DMS114 treated with DMSO at 0.1 percent for 48 hours (cell line): ENCODE measurements at regions not wholly inside any gene's neighbourhood (a gene's known extent, or its start where the extent isn't known, plus 50 kb on each side); places are given as distances from the start of the nearest gene placed in this dataset.

ENCODE experiments used
- DNase-seq: peaks from one replicate; lab custom pipeline; 2025; ENCODE audit not compliant: unreplicated experiment; lab: John Stamatoyannopoulos, UW

- no peak for DNase-seq
Observed at GRCh38 chr10:8590518-8590917, 536.0 kb downstream of the GATA3 start.

GRCh38 chr10:8591640-8592039, 537.2 kb downstream of the GATA3 start:
- no peak for DNase-seq

GRCh38 chr10:8594176-8594575, 539.7 kb downstream of the GATA3 start:
- no peak for DNase-seq

- no peak for DNase-seq
Observed at GRCh38 chr10:8594711-8595110, 540.2 kb downstream of the GATA3 start.

GRCh38 chr10:8595140-8595539, 540.7 kb downstream of the GATA3 start:
- DNase-seq: no peak

GRCh38 chr10:8596929-8597472, 542.5 kb downstream of the GATA3 start:
- DNase-seq: no peak

GRCh38 chr10:8600192-8600591, 545.7 kb downstream of the GATA3 start:
- DNase-seq: no peak

- DNase-seq: no peak
Observed at GRCh38 chr10:8602821-8603220, 548.3 kb downstream of the GATA3 start.

- DNase-seq: no peak
Observed at GRCh38 chr10:8614054-8614565, 559.6 kb downstream of the GATA3 start.

- no peak for DNase-seq
Observed at GRCh38 chr10:8615118-8615517, 560.6 kb downstream of the GATA3 start.

GRCh38 chr10:8616166-8616565, 561.7 kb downstream of the GATA3 start:
- DNase-seq: no peak

- DNase-seq: no peak
Observed at GRCh38 chr10:8617792-8618191, 563.3 kb downstream of the GATA3 start.

- DNase-seq: no peak
Observed at GRCh38 chr10:8618834-8619233, 564.3 kb downstream of the GATA3 start.

GRCh38 chr10:8628351-8628750, 573.9 kb downstream of the GATA3 start:
- no peak for DNase-seq

GRCh38 chr10:8633909-8634308, 579.4 kb downstream of the GATA3 start:
- DNase-seq: no peak

GRCh38 chr10:8636371-8636770, 581.9 kb downstream of the GATA3 start:
- no peak for DNase-seq

GRCh38 chr10:8637640-8638039, 583.2 kb downstream of the GATA3 start:
- DNase-seq: no peak

- no peak for DNase-seq
Observed at GRCh38 chr10:8638088-8638672, 583.7 kb downstream of the GATA3 start.

- DNase-seq: no peak
Observed at GRCh38 chr10:8639486-8640185, 585.1 kb downstream of the GATA3 start.

GRCh38 chr10:8640301-8640700, 585.8 kb downstream of the GATA3 start:
- DNase-seq: no peak

- DNase-seq: no peak
Observed at GRCh38 chr10:8640878-8641277, 586.4 kb downstream of the GATA3 start.

- no peak for DNase-seq
Observed at GRCh38 chr10:8656261-8656660, 601.8 kb downstream of the GATA3 start.
